H1 (cell line): ENCODE measurements at regions not wholly inside any gene's neighbourhood (a gene's known extent, or its start where the extent isn't known, plus 50 kb on each side); places are given as distances from the start of the nearest gene placed in this dataset.

Experiments
- CTCF ChIA-PET: fragments of 300-600 bp; sonication (Branson Sonifier 250); formaldehyde crosslinking; loops from one replicate; lab custom pipeline; 2021; ENCODE audit not compliant: partially characterized antibody; lab: Charles Lee
- POLR2A ChIA-PET: fragments of 300-600 bp; sonication (Branson Sonifier 250); formaldehyde crosslinking; loops from one replicate; lab custom pipeline; 2021; ENCODE audit warnings: inconsistent platforms; ENCODE audit not compliant: partially characterized antibody; lab: Charles Lee
- DNase-seq, 2 experiments: peaks; one replicate each; pipeline versions ENCODE4 v3.0.0 to v3.0.0-alpha.2; 2010 to 2022; ENCODE audit warnings: low spot score in 2 of 2, low read depth in 1 of 2, mixed read lengths in 1 of 2
- FAIRE-seq: peaks from 2 replicates; lab custom pipeline; 2011; peaks lifted over from hg19 to GRCh38; lab: Jason Lieb, UNC
- H2AFZ ChIP-seq: 2 replicates; pipeline ENCODE4 v1.8.1; 2012; ENCODE audit warnings: low read length, inconsistent platforms
- H2AK5ac ChIP-seq: 2 replicates; pipeline ENCODE4 v1.6.1; 2013; ENCODE audit warnings: low read depth, low read length
- H2BK120ac ChIP-seq: replicated peaks from 2 replicates; pipeline ENCODE3; 2013; ENCODE audit warnings: low read depth, low read length, inconsistent platforms
- H2BK12ac ChIP-seq: 2 replicates; pipeline ENCODE4 v1.6.1; 2013; ENCODE audit warnings: low read depth, low read length
- H2BK15ac ChIP-seq: 2 replicates; pipeline ENCODE4 v1.6.1; 2013; ENCODE audit warnings: low read length
- H2BK20ac ChIP-seq: 2 replicates; pipeline ENCODE4 v1.6.1; 2013; ENCODE audit warnings: low read length
- H2BK5ac ChIP-seq: 2 replicates; pipeline ENCODE4 v1.6.1; 2013; ENCODE audit warnings: low read depth, low read length
- H3K14ac ChIP-seq: 2 replicates; pipeline ENCODE4 v1.6.1; 2013; ENCODE audit warnings: inconsistent platforms; ENCODE audit not compliant: insufficient read length
- H3K18ac ChIP-seq: 2 replicates; pipeline ENCODE4 v1.6.1; 2013; ENCODE audit warnings: low read length; ENCODE audit errors: extremely low read depth
- H3K23ac ChIP-seq: 2 replicates; pipeline ENCODE4 v1.6.1; 2013; ENCODE audit warnings: inconsistent platforms; ENCODE audit not compliant: insufficient read length
- H3K23me2 ChIP-seq: 2 replicates; pipeline ENCODE4 v1.6.1; 2013; ENCODE audit warnings: low read depth, low read length
- H3K27ac ChIP-seq: 2 replicates; pipeline ENCODE4 v1.6.1; 2011; ENCODE audit warnings: low read depth, low read length, inconsistent platforms
- H3K27me3 ChIP-seq, 4 experiments: replicated peaks in 1 of 4; 1 replicate in 1 of 4; 2 replicates in 3 of 4; pipeline versions ENCODE4 v1.6.1 to v1.8.1; 2011 to 2013; ENCODE audit warnings: low read length in 3 of 4, mild to moderate bottlenecking in 3 of 4, inconsistent platforms in 2 of 4, mixed read lengths in 2 of 4, moderate library complexity in 1 of 4; ENCODE audit not compliant: control insufficient read depth in 3 of 4, insufficient read depth in 3 of 4; ENCODE audit errors: extremely low read depth in 1 of 4
- H3K36me3 ChIP-seq, 4 experiments: 2 replicates each; pipeline versions ENCODE4 v1.6.1 to v1.8.1; 2011 to 2013; ENCODE audit warnings: mild to moderate bottlenecking in 4 of 4, low read length in 3 of 4, moderate library complexity in 2 of 4, control low read depth in 1 of 4, inconsistent platforms in 1 of 4; ENCODE audit not compliant: insufficient read depth in 4 of 4, control insufficient read depth in 2 of 4
- H3K4ac ChIP-seq: replicated peaks from 2 replicates; pipeline ENCODE3; 2013; ENCODE audit warnings: low read length, low read depth, mixed read lengths, inconsistent platforms; ENCODE audit not compliant: insufficient read length
- H3K4me1 ChIP-seq, 4 experiments: replicated peaks in 1 of 4; 1 replicate in 1 of 4; 2 replicates in 3 of 4; pipeline versions ENCODE4 v1.6.1 to v1.8.1; 2011 to 2013; ENCODE audit warnings: low read length in 3 of 4, inconsistent platforms in 2 of 4, mixed read lengths in 1 of 4; ENCODE audit not compliant: insufficient read depth in 4 of 4, control insufficient read depth in 3 of 4
- H3K4me2 ChIP-seq, 2 experiments: 2 replicates each; pipeline versions ENCODE4 v1.6.1 to v1.8.1; 2011 to 2013; ENCODE audit warnings: low read depth in 2 of 2, low read length in 2 of 2, control low read depth in 1 of 2, inconsistent platforms in 1 of 2, mild to moderate bottlenecking in 1 of 2; ENCODE audit not compliant: insufficient read depth in 1 of 2
- H3K4me3 ChIP-seq, 4 experiments: fragments of 200-600, 300-600 bp in 1 of 4; sonication (generic), shearing (Covaris generic), sonication (Bioruptor Twin) in 1 of 4; 2 replicates each; pipeline versions ENCODE4 v1.5.1 to v1.8.1; 2011 to 2016; ENCODE audit warnings: low read length in 4 of 4, low read depth in 3 of 4, control low read depth in 2 of 4, inconsistent platforms in 2 of 4, mild to moderate bottlenecking in 2 of 4, mixed read lengths in 1 of 4, moderate library complexity in 1 of 4; ENCODE audit not compliant: insufficient read depth in 2 of 4; ENCODE audit errors: extremely low read depth in 1 of 4
- H3K56ac ChIP-seq: replicated peaks from 2 replicates; pipeline ENCODE3; 2013; ENCODE audit warnings: low read depth, mild to moderate bottlenecking, mixed read lengths, low read length, inconsistent platforms; ENCODE audit not compliant: insufficient read length
- H3K79me1 ChIP-seq: 2 replicates; pipeline ENCODE4 v1.6.1; 2013; ENCODE audit warnings: low read depth, low read length, control low read depth
- H3K79me2 ChIP-seq, 2 experiments: 2 replicates each; pipeline versions ENCODE4 v1.6.1 to v1.8.1; 2012 to 2013; ENCODE audit warnings: low read length in 2 of 2, mild to moderate bottlenecking in 2 of 2, inconsistent platforms in 1 of 2; ENCODE audit not compliant: insufficient read depth in 2 of 2, control insufficient read depth in 1 of 2
- H3K9ac ChIP-seq, 4 experiments: replicated peaks in 1 of 4; 1 replicate in 1 of 4; 2 replicates in 3 of 4; pipeline versions ENCODE4 v1.6.1 to v1.8.1; 2011 to 2013; ENCODE audit warnings: low read depth in 3 of 4, low read length in 3 of 4, control low read depth in 2 of 4, mild to moderate bottlenecking in 2 of 4, moderate library complexity in 2 of 4, inconsistent platforms in 1 of 4; ENCODE audit errors: extremely low read depth in 1 of 4
- H3K9me3 ChIP-seq, 2 experiments: 2 replicates each; pipeline versions ENCODE4 v1.6.1 to v1.8.1; 2012 to 2013; ENCODE audit warnings: mild to moderate bottlenecking in 2 of 2, moderate library complexity in 2 of 2, control low read depth in 1 of 2, inconsistent platforms in 1 of 2, low read depth in 1 of 2, low read length in 1 of 2, mixed read lengths in 1 of 2; ENCODE audit not compliant: insufficient read depth in 2 of 2
- H4K20me1 ChIP-seq, 2 experiments: replicated peaks in 1 of 2; 2 replicates each; pipeline versions ENCODE3 to v1.8.1; 2011 to 2013; ENCODE audit warnings: inconsistent platforms in 2 of 2, low read length in 2 of 2, mild to moderate bottlenecking in 1 of 2; ENCODE audit not compliant: insufficient read depth in 2 of 2, control insufficient read depth in 1 of 2
- H4K5ac ChIP-seq: 2 replicates; pipeline ENCODE4 v1.6.1; 2013; ENCODE audit warnings: low read length, low read depth, mixed read lengths, inconsistent platforms; ENCODE audit not compliant: insufficient read length
- H4K8ac ChIP-seq: 2 replicates; pipeline ENCODE4 v1.8.0; 2013; ENCODE audit warnings: mild to moderate bottlenecking, moderate library complexity, low read length, inconsistent platforms; ENCODE audit not compliant: insufficient read depth; ENCODE audit errors: extremely low read depth
- H4K91ac ChIP-seq: replicated peaks from 2 replicates; pipeline ENCODE3; 2013; ENCODE audit warnings: low read length, mixed read lengths, inconsistent platforms; ENCODE audit not compliant: insufficient read length
- CHD1 ChIP-seq: IDR thresholded peaks from 2 replicates; pipeline ENCODE4 v1.6.1; 2012; ENCODE audit warnings: low read depth, low read length, improper control_type of control experiment
- EZH2 ChIP-seq: fragments of 200-600 bp; sonication (generic); IDR thresholded peaks from 2 replicates; pipeline ENCODE4 v1.7.1; 2012; ENCODE audit warnings: low read depth, mild to moderate bottlenecking, moderate library complexity, low read length, inconsistent platforms; ENCODE audit not compliant: severe bottlenecking
- RAD21 ChIP-seq, 2 experiments: IDR thresholded peaks in 1 of 2; conservative IDR thresholded peaks in 1 of 2; 2 replicates each; pipeline ENCODE4 v1.6.1; 2011; ENCODE audit warnings: low read depth in 2 of 2, low read length in 2 of 2, improper control_type of control experiment in 1 of 2, inconsistent platforms in 1 of 2, mild to moderate bottlenecking in 1 of 2, moderate library complexity in 1 of 2
- SIRT6 ChIP-seq: IDR thresholded peaks from one replicate; pipeline ENCODE4 v1.7.1; 2012; ENCODE audit warnings: low read length, inconsistent platforms
- SP1 ChIP-seq: IDR thresholded peaks from 2 replicates; pipeline ENCODE4 v1.6.1; 2011; ENCODE audit warnings: low read depth, low read length
- TAF1 ChIP-seq: IDR thresholded peaks from 2 replicates; pipeline ENCODE4 v1.6.1; 2011; ENCODE audit warnings: mild to moderate bottlenecking, low read depth, low read length
- WGBS, 2 experiments: shearing (Covaris generic) in 1 of 2; methylation state at CpG; one replicate each; pipeline versions ENCODE4 v1.1.6 to v1.1.7; 2013 to 2015; ENCODE audit warnings: low lambda C conversion rate in 2 of 2, mixed read lengths in 2 of 2, inconsistent platforms in 1 of 2, low coverage in 1 of 2, missing lambda C conversion rate in 1 of 2; ENCODE audit not compliant: insufficient replicate concordance in 2 of 2, insufficient coverage in 1 of 2, insufficient read length in 1 of 2; ENCODE audit errors: extremely low coverage in 1 of 2, missing lambda C conversion rate in 1 of 2; 5-methylcytosine and 5-hydroxymethylcytosine counted together
- TF ChIP-seq, protein P1 (sequence below): IDR thresholded peaks from 2 replicates; pipeline ENCODE4 v1.6.1; 2011; ENCODE audit warnings: low read length, improper control_type of control experiment

DNA sequence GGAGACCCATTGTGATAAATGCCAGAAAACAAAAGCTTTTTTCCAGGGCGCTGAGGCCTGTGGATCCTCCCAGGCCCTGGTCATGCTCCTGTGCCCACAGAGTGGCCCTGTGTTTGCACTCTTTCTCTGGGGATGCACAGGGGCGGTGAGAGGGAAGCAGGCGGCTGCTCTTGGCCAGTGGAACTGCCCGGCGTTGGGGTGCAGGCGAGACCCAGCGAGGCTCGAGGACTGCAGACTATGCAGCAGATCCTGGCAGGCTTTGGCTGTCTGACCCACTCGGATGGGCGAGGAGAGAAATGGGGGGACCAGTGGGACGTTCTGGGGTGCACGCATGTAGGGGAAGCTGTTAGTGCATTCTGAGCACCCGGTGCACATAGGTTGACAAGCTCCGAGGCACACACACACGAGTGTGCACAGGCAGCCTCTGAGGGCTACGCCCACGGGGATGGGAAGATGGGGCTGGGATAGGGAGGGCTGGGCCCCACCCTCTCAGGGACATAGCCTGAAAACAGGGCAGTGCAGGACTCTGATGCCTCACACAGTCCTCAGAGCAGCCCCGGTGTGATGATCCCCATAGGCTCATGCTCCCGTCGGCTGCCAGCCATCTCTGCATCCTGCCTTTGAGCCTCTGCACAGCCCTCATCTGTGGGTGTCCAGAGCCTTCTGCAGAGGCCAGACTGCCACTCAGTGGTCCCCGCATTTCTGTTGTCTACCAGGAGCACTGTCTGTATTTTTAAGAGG is 1233.5 kb downstream of the BRD1 start:
- H3K23ac ChIP-seq, result no peak overlapping the region
- H4K8ac ChIP-seq, result no peak overlapping the region; the same call in 1 of the 2 replicates
- peaks cover 5% of the 10 kb centered on the region for H3K79me1 ChIP-seq
- H3K9ac ChIP-seq, result peak overlapping the region in 1 of 4 experiments; percentile 30; a peak in 1 of 7 replicates
- ChIA-PET CTCF (interaction anchor here (0.9 kb wide), 2 partner anchors 38 to 43 kb away, joined by 3 read pairs; no protein-coding TSS in a partner anchor), POLR2A (no interaction called here)
- H3K4me2 ChIP-seq, result no peak overlapping the region
- 96% methylated on average over 21 of the region's 21 CpGs; no CpG with 5 or more reads in 1 of the 2 experiments for WGBS, 2 experiments
- DNase-seq, result no peak
- peaks cover 0 to 11% of the 10 kb centered on the region in 2 experiments for H4K20me1 ChIP-seq
- H2BK20ac ChIP-seq, result no peak overlapping the region
- H3K4ac ChIP-seq, result no peak overlapping the region
- H2BK15ac ChIP-seq, result no peak overlapping the region
- H3K4me1 ChIP-seq, result no peaks in the 10 kb centered on the region
- no peak overlapping the region for H2AK5ac ChIP-seq
- TF ChIP-seq, protein P1, sequence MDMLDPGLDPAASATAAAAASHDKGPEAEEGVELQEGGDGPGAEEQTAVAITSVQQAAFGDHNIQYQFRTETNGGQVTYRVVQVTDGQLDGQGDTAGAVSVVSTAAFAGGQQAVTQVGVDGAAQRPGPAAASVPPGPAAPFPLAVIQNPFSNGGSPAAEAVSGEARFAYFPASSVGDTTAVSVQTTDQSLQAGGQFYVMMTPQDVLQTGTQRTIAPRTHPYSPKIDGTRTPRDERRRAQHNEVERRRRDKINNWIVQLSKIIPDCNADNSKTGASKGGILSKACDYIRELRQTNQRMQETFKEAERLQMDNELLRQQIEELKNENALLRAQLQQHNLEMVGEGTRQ, result no peak
- TF ChIP-seq TAF1 (no peak), EZH2 (no peak), CHD1 (no peak), SIRT6 (no peak), SP1 (no peak), RAD21 (IDR thresholded peaks at IDR 0.05 in 1 of 2, conservative IDR thresholded peaks at IDR 0.05 in 1 of 2; ENCODE audit: low read depth in 2 of 2, low read length in 2 of 2) (no peak)
- TF ChIP-seq, all 59 proteins: peak for 0
- no peak overlapping the region for H2AFZ ChIP-seq
- no peak overlapping the region; the same call in 1 of the 2 replicates for H2BK5ac ChIP-seq
- H4K5ac ChIP-seq, result no peak overlapping the region
- no peak overlapping the region for H2BK120ac ChIP-seq
- H3K14ac ChIP-seq, result no peak overlapping the region
- no peaks in the 10 kb centered on the region for H3K36me3 ChIP-seq
- no peak for FAIRE-seq
- peaks cover 2 to 3% of the 10 kb centered on the region in 2 experiments; a peak in 1 of 4 replicates for H3K9me3 ChIP-seq
- H2BK12ac ChIP-seq, result no peak overlapping the region
- H3K4me3 ChIP-seq, result no peak overlapping the region
- H3K27me3 ChIP-seq, result no peaks in the 10 kb centered on the region
- H3K79me2 ChIP-seq, result no peaks in the 10 kb centered on the region
- H3K23me2 ChIP-seq, result no peaks in the 10 kb centered on the region
- no peak overlapping the region for H3K27ac ChIP-seq
- H4K91ac ChIP-seq, result no peak overlapping the region
- no peak overlapping the region for H3K18ac ChIP-seq
- H3K56ac ChIP-seq, result no peak overlapping the region
